Skin of body (tissue), 2 donors: ENCODE measurements at regions not wholly inside any gene's neighbourhood (a gene's known extent, or its start where the extent isn't known, plus 50 kb on each side); places are given as distances from the start of the nearest gene placed in this dataset. TPM values are rescaled to one million over a fixed set of nuclear protein-coding genes. Genes with fewer than 3 reads are reported as not detected.

Source experiments
- DNase-seq: peaks from one replicate; lab custom pipeline; 2025; lab: John Stamatoyannopoulos, UW
- small RNA-seq: library from RNA; depleted of rRNA; stranded (forward); fragments of <200 nt; gene quantifications from one replicate; pipeline ENCODE3, GENCODE V24; 2014; ENCODE audit warnings: low replicate concordance

DNA sequence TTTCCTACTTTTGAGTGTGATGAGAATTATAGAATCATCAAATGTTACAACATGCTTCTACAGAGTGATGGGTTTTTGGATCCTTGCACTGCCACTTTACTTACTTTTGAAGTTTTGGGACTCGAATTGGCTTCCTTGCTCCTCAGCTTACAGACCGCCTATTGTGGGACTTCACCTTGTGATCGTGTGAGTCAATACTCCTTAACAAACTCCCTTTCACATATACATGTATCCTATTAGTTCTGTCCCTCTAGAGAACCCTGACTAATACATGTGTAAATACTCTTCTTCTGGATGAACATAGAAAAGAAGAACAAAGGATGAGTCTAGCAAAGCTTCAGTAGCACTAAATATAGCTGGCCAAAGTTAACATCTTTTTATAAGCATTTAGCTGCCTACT is 98.7 kb upstream of the PDE4D start:
- no peak for DNase-seq

DNA sequence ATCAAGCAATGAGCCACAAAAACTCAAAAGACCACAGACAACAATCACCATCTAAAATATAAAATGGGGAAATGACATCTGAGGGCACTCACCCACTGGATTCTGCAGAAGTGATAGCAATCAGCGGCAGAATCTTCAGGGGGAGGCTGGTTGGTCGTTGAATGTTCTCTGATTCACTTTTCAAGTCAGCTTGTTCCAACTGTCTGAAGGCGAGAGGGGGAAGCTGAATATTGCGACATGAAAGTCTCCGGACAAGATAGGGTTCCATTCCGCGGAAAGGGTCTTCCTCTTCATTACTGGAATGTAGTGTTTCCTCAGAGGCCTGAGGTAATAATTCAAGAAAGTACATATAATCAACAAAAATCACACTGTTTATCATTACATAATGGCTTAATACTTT is 94.9 kb upstream of the PDE4D start:
- no peak for DNase-seq

DNA sequence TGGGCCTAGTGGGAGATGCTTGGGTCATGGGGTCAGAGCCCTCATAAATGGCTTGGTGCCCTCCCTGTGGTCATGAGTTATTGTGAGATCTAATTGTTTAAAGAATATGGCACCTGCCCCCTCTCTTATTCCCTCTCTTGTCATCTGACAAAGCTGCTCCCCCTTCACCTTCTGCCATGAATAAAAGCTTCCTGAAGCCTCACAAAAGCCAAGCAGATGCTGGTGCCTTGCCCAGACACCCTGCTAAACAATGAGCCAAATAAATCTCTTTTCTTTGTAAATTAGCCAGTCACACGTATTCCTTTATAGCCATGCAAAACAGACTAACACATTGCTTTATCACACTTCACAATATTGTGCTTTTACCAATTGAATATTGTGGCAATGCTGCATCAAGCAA is 82.8 kb upstream of the PDE4D start:
- no peak for DNase-seq

DNA sequence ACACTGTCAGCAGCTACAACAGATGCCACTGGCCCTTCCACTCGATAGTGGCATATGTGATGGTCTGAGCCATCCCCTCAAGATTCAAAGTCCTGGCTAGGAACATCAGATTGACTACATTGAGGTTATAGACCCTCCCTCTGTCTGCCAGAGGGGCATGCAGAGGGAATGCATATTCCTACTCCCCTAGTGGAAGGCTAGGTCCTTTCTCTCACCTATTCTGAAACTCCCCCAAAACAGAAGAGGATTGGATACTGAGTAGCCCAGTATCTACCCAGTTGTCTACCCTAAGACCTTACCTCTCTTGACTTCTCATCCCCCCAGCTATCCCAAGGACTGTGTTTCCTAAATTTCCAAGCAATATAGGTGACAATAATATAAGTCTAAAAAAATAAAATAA is 78.5 kb upstream of the PDE4D start:
- no peak for DNase-seq

DNA sequence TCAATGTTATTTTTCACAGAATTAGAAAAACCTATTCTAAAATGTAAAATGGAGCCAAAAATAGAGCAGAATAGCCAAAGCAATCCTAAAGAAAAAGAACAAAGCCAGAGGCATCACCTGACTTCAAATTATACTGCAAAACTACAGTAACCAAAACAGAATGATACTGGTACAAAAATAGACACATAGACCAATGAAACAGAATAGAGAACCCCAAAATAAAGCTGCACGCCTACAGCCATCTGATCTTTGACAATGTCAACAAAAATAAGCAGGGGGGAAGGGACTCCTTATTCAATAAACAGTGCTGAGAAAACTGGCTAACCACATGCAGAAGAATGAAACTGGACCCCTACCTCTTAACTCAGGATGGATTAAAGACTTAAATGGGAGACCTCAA is 65.8 kb upstream of the PDE4D start:
- no peak for DNase-seq

DNA sequence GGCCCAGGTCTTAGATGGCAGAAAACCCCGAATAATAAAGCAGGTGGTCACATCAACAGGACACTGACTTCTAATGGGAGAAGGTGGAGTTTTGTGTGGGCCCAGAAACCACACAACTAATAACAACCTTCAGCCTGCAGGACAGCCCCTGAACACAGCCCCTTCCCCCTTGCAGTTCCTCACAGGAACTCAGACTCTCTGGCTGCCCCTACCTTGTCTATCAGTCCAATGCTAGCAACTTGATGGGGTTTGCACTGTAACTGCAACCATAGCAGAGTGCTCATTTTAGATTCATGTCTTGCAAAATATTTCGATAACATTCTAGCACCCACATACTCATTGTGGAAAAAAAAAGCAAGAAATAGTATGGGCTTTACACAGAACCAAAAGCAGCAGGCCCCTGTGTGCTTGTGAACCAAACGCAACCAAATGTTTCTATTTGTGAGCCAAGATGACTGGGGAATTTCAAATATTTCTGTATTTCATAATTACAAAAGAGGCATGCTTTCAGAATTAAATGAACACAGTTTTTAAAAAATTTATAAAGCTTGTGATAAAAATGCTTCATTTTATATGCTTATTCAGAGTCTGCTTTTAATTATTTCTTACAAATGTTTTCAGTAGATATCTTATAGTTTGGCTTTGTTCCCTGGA is 62.7 kb upstream of the PDE4D start:
- no peak for DNase-seq

DNA sequence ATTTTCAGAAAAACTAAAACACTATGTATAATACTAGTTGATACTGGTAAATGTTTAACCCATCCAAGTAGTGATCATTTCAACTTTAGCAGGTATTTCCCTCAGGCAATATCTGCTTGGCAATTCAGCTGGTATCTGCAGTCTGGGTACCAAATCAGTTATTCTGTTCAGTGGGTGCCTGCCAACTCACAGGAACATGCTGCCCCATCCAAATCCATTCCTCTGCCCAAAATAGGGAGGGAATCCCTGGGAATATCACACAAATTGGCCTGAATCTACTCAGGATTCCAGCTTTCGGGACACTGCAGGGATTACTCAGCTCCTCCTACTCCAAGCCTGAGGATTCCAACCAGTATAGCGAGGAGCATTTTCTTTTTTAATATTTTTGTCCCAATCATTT is 61.7 kb upstream of the PDE4D start:
- DNase-seq, result no peak

DNA sequence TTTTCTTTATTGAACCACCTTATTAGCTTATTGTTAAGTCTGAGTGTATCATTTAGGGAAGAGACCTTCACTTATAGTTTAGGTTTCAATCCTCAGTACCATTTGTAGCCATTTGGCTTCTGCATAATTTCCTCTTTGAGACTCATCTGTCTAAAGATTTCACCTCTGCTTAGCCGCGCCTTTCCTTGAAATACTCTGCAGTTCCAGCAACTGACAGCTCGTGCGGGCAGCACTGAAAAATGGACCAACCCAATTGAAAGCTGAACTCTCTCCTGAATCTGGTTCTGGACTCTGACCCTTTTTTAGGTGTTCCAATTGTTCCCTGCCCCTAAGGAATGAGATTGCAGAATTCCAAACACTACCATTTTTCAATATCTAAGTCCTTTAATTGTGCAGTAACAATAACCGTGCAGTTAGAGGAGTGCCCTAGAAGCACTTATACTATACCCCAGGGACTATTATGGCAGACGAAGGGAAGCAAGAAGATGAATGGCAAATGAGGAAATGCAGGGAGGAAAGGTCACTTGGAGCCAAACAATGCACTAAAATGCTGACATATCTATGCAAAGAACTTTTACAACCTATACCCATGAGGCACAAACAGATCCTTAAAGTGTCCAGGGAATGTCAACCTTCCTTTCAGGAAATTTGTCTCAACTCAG is 50.1 kb upstream of the PDE4D start:
- no peak for DNase-seq

Small RNA genes in the stretch of these regions (small RNA-seq; reads per million reads assigned to genes)
- gene RNU6-806P, result not detected
